SK-N-SH treated with all-trans-retinoic acid at 6 μM for 48 hours (cell line): ENCODE measurements at regions not wholly inside any gene's neighbourhood (a gene's known extent, or its start where the extent isn't known, plus 50 kb on each side); places are given as distances from the start of the nearest gene placed in this dataset.

ENCODE experiments used
- ATAC-seq: fragments of 200-7000 bp; cut with Tn5 transposase; 3 replicates; pipeline ENCODE4 v1.9.1; 2020; ENCODE audit warnings: mild to moderate bottlenecking, moderate library complexity
- ARNTL ChIP-seq: fragments of 450-650 bp; formaldehyde crosslinking; IDR thresholded peaks from 2 replicates; pipeline ENCODE4 v1.5.0; 2020; ENCODE audit warnings: low read depth, mild to moderate bottlenecking, moderate library complexity, borderline replicate concordance
- BACH2 ChIP-seq: fragments of 250-450 bp; sonication (Bioruptor Pico); IDR thresholded peaks from 2 replicates; pipeline ENCODE4 v1.9.0; 2021; ENCODE audit warnings: mild to moderate bottlenecking, borderline replicate concordance
- CSDC2 ChIP-seq: fragments of 250-450 bp; sonication (Bioruptor Pico); IDR thresholded peaks from 2 replicates; pipeline ENCODE4 v1.5.0; 2020; ENCODE audit warnings: mild to moderate bottlenecking, moderate library complexity
- ESRRG ChIP-seq: fragments of 250-450 bp; sonication (Bioruptor Pico); IDR thresholded peaks from 2 replicates; pipeline ENCODE4 v1.6.1; 2021; ENCODE audit warnings: mild to moderate bottlenecking
- ISL1 ChIP-seq: fragments of 250-450 bp; sonication (Bioruptor Pico); IDR thresholded peaks from 2 replicates; pipeline ENCODE4 v2.1.2; 2022; ENCODE audit warnings: mild to moderate bottlenecking, moderate library complexity
- OSR1 ChIP-seq: fragments of 250-450 bp; sonication (Bioruptor Pico); IDR thresholded peaks from 2 replicates; pipeline ENCODE4 v1.8.0; 2022; ENCODE audit warnings: moderate library complexity, mild to moderate bottlenecking, inconsistent platforms
- RARB ChIP-seq: fragments of 250-450 bp; sonication (Bioruptor Pico); IDR thresholded peaks from 2 replicates; pipeline ENCODE4 v1.8.0; 2021; ENCODE audit warnings: mild to moderate bottlenecking, moderate library complexity
- SNAI2 ChIP-seq: fragments of 250-450 bp; sonication (Bioruptor Pico); IDR thresholded peaks from 2 replicates; pipeline ENCODE4 v1.5.0; 2020; ENCODE audit warnings: mild to moderate bottlenecking, moderate library complexity
- TCF4 ChIP-seq: fragments of 250-450 bp; sonication (Bioruptor Pico); IDR thresholded peaks from 2 replicates; pipeline ENCODE4 v1.8.0; 2021; ENCODE audit warnings: mild to moderate bottlenecking, moderate library complexity, borderline replicate concordance
- TOX ChIP-seq: fragments of 250-450 bp; sonication (Bioruptor Pico); IDR thresholded peaks from 2 replicates; pipeline ENCODE4 v1.8.0; 2021; ENCODE audit warnings: mild to moderate bottlenecking, moderate library complexity, borderline replicate concordance
- ZC3H10 ChIP-seq: fragments of 250-450 bp; sonication (Bioruptor Pico); IDR thresholded peaks from 2 replicates; pipeline ENCODE4 v1.5.1; 2021; ENCODE audit warnings: mild to moderate bottlenecking, moderate library complexity
- ZFP3 ChIP-seq: fragments of 250-450 bp; sonication (Bioruptor Pico); IDR thresholded peaks from 2 replicates; pipeline ENCODE4 v1.5.0; 2020; ENCODE audit warnings: mild to moderate bottlenecking, moderate library complexity
- ZFP30 ChIP-seq: fragments of 450-650 bp; formaldehyde crosslinking; IDR thresholded peaks from 2 replicates; pipeline ENCODE4 v1.5.0; 2022; ENCODE audit warnings: mild to moderate bottlenecking, moderate library complexity
- ZNF565 ChIP-seq: fragments of 450-650 bp; formaldehyde crosslinking; conservative IDR thresholded peaks from 2 replicates; pipeline ENCODE4 v1.5.0; 2020; ENCODE audit warnings: low read depth, mild to moderate bottlenecking, moderate library complexity
- ZNF70 ChIP-seq: fragments of 450-650 bp; formaldehyde crosslinking; IDR thresholded peaks from 2 replicates; pipeline ENCODE4 v1.5.0; 2020; ENCODE audit warnings: mild to moderate bottlenecking, moderate library complexity
- TF ChIP-seq, protein P1 (sequence below): fragments of 250-450 bp; sonication (Bioruptor Pico); IDR thresholded peaks from 2 replicates; pipeline ENCODE4 v1.5.1; 2020; ENCODE audit warnings: low read depth, mild to moderate bottlenecking, moderate library complexity
- TF ChIP-seq, protein P2 (sequence below): fragments of 250-450 bp; sonication (Bioruptor Pico); IDR thresholded peaks from 2 replicates; pipeline ENCODE4 v1.5.1; 2021; ENCODE audit warnings: mild to moderate bottlenecking, moderate library complexity
- TF ChIP-seq, protein P3 (sequence below): fragments of 250-450 bp; sonication (Bioruptor Pico); IDR thresholded peaks from 2 replicates; pipeline ENCODE4 v1.5.0; 2020; ENCODE audit warnings: mild to moderate bottlenecking, moderate library complexity
- TF ChIP-seq, protein P4 (sequence below): fragments of 250-450 bp; sonication (Bioruptor Pico); IDR thresholded peaks from 2 replicates; pipeline ENCODE4 v1.8.0; 2021; ENCODE audit warnings: low read depth, mild to moderate bottlenecking, moderate library complexity, borderline replicate concordance
- TF ChIP-seq, protein P5 (sequence below): fragments of 250-450 bp; sonication (Bioruptor Pico); IDR thresholded peaks from 2 replicates; pipeline ENCODE4 v1.8.0; 2020; ENCODE audit warnings: mild to moderate bottlenecking, moderate library complexity, borderline replicate concordance

DNA sequence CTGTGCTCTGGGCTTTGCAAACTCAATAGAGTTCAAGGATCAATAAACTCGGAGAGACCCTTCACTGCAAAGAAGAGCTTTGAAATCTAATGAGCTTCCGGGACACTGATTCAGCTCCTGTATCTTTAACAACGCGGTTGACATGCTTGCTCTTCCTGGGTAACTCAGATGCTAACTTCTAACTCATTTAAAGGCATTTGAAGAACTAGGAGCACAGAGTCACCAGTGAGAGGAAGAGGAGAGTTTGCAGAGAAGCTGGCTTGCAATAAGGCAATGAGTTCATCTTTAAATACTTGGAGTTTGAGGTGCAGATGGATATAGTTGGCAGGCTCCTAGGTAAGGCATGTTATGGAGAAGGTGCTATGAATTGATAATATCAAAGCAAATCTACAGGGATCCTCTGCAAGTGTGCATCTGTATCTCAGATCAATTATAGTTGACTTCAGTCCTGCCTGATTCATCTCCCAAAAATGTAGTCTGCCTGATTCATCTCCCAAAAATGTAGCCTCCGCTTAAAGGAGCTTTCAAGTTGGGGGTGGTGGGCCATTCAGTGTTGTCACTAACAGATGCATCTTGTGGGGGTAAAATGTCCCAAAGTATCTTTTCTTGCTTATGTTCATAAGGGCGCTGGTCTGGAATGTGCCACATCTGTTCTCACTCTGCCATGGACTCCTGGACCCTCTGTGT lies 182.5 kb upstream of the PRSS58 start:
- peak; percentile 75 for ATAC-seq
- TF ChIP-seq ZC3H10 (CRISPR knock-in tag) (no peak), SNAI2 (CRISPR knock-in tag) (no peak), ESRRG (no peak), ARNTL (CRISPR knock-in tag) (no peak), ZFP3 (CRISPR knock-in tag) (no peak), RARB (CRISPR knock-in tag) (no peak), ISL1 (peak; percentile 49; the same call in 1 of the 2 replicates), ZFP30 (no peak), ZNF70 (CRISPR knock-in tag) (no peak), OSR1 (no peak), CSDC2 (no peak)
- TF ChIP-seq, protein P1, sequence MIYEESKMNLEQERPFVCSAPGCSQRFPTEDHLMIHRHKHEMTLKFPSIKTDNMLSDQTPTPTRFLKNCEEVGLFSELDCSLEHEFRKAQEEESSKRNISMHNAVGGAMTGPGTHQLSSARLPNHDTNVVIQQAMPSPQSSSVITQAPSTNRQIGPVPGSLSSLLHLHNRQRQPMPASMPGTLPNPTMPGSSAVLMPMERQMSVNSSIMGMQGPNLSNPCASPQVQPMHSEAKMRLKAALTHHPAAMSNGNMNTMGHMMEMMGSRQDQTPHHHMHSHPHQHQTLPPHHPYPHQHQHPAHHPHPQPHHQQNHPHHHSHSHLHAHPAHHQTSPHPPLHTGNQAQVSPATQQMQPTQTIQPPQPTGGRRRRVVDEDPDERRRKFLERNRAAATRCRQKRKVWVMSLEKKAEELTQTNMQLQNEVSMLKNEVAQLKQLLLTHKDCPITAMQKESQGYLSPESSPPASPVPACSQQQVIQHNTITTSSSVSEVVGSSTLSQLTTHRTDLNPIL (CRISPR knock-in tag): peak; percentile 24; the same call in 1 of the 2 replicates
- TF ChIP-seq, protein P2, sequence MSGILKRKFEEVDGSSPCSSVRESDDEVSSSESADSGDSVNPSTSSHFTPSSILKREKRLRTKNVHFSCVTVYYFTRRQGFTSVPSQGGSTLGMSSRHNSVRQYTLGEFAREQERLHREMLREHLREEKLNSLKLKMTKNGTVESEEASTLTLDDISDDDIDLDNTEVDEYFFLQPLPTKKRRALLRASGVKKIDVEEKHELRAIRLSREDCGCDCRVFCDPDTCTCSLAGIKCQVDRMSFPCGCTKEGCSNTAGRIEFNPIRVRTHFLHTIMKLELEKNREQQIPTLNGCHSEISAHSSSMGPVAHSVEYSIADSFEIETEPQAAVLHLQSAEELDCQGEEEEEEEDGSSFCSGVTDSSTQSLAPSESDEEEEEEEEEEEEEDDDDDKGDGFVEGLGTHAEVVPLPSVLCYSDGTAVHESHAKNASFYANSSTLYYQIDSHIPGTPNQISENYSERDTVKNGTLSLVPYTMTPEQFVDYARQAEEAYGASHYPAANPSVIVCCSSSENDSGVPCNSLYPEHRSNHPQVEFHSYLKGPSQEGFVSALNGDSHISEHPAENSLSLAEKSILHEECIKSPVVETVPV (CRISPR knock-in tag): no peak
- TF ChIP-seq, all 23 proteins: peak for 2

DNA sequence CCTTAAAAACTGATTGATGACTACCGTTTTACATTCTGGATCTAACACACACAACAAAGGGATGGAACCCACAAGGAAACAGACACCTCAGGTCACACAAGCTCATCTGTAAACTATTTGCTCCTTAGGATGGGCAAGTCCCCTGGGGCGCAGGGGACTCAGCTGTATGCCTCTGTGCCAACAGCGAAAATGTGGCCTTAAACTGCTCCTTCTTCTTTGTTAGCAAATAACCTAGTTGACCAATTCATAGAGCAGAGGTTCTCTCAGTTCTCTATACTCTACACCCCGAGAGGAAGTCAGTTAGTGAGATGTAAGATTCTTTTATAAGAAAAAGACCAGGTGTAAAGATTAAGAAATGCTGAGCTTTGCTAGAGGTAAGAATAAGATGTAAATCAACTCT lies 181.9 kb upstream of the PRSS58 start:
- ATAC-seq: no peak
- TF ChIP-seq TCF4 (CRISPR knock-in tag) (no peak), CSDC2 (no peak), RARB (CRISPR knock-in tag) (no peak), ZNF70 (CRISPR knock-in tag) (no peak), SNAI2 (CRISPR knock-in tag) (no peak), ZNF565 (no peak), ARNTL (CRISPR knock-in tag) (no peak), OSR1 (no peak), ZFP3 (CRISPR knock-in tag) (no peak), ZFP30 (no peak), ZC3H10 (CRISPR knock-in tag) (no peak), BACH2 (CRISPR knock-in tag) (no peak), TOX (CRISPR knock-in tag) (no peak)
- TF ChIP-seq, protein P3, sequence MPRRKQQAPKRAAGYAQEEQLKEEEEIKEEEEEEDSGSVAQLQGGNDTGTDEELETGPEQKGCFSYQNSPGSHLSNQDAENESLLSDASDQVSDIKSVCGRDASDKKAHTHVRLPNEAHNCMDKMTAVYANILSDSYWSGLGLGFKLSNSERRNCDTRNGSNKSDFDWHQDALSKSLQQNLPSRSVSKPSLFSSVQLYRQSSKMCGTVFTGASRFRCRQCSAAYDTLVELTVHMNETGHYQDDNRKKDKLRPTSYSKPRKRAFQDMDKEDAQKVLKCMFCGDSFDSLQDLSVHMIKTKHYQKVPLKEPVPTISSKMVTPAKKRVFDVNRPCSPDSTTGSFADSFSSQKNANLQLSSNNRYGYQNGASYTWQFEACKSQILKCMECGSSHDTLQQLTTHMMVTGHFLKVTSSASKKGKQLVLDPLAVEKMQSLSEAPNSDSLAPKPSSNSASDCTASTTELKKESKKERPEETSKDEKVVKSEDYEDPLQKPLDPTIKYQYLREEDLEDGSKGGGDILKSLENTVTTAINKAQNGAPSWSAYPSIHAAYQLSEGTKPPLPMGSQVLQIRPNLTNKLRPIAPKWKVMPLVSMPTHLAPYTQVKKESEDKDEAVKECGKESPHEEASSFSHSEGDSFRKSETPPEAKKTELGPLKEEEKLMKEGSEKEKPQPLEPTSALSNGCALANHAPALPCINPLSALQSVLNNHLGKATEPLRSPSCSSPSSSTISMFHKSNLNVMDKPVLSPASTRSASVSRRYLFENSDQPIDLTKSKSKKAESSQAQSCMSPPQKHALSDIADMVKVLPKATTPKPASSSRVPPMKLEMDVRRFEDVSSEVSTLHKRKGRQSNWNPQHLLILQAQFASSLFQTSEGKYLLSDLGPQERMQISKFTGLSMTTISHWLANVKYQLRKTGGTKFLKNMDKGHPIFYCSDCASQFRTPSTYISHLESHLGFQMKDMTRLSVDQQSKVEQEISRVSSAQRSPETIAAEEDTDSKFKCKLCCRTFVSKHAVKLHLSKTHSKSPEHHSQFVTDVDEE (CRISPR knock-in tag): no peak
- TF ChIP-seq, protein P4, sequence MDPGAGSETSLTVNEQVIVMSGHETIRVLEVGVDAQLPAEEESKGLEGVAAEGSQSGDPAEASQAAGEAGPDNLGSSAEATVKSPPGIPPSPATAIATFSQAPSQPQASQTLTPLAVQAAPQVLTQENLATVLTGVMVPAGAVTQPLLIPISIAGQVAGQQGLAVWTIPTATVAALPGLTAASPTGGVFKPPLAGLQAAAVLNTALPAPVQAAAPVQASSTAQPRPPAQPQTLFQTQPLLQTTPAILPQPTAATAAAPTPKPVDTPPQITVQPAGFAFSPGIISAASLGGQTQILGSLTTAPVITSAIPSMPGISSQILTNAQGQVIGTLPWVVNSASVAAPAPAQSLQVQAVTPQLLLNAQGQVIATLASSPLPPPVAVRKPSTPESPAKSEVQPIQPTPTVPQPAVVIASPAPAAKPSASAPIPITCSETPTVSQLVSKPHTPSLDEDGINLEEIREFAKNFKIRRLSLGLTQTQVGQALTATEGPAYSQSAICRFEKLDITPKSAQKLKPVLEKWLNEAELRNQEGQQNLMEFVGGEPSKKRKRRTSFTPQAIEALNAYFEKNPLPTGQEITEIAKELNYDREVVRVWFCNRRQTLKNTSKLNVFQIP (CRISPR knock-in tag): no peak
- TF ChIP-seq, protein P5, sequence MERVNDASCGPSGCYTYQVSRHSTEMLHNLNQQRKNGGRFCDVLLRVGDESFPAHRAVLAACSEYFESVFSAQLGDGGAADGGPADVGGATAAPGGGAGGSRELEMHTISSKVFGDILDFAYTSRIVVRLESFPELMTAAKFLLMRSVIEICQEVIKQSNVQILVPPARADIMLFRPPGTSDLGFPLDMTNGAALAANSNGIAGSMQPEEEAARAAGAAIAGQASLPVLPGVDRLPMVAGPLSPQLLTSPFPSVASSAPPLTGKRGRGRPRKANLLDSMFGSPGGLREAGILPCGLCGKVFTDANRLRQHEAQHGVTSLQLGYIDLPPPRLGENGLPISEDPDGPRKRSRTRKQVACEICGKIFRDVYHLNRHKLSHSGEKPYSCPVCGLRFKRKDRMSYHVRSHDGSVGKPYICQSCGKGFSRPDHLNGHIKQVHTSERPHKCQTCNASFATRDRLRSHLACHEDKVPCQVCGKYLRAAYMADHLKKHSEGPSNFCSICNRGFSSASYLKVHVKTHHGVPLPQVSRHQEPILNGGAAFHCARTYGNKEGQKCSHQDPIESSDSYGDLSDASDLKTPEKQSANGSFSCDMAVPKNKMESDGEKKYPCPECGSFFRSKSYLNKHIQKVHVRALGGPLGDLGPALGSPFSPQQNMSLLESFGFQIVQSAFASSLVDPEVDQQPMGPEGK (CRISPR knock-in tag): no peak

DNA sequence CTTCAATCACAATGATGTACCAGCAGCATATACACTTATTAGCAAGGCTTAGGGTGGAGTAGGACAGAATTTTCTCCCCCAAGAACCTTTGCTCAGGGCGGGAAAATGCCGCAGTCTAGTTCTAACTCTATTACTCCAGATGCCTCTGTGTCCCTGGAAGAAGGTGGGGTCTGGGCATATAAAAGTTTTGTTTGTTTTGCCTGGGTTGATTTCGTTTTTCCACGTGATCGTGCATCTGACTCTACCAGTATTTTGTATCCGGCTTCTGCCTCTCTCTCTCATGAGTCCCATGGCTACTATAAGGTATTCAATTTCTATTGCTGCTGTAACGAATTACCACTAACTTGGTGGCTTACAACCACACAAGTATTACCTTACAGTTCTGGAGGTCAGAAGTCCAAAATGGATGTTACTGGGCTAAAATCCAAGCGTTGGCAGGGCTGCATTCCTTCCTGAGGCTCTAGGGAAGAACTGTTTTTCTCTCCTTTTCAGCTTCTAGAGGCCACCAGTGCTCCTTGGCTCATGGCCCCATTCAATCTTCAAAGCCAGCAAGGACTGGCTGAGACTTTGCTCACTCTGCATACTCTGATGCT lies 181.2 kb upstream of the PRSS58 start:
- ATAC-seq: no peak
- no peak for TF ChIP-seq ZNF70 (CRISPR knock-in tag)
